ENCODE measurements at regions not wholly inside any gene's neighbourhood (a gene's known extent, or its start where the extent isn't known, plus 50 kb on each side); places are given as distances from the start of the nearest gene placed in this dataset.

GRCh38 chr21:38884440-38884839 lies 78.7 kb downstream of the ETS2 start:
- ATAC-seq (no peak), DNase-seq (ENCODE audit: low read depth, low spot score) (no peak)
- TF ChIP-seq REST (IDR thresholded peaks at IDR 0.05; ENCODE audit: insufficient read depth in 1 of 2, low read depth in 2 of 2, low read length in 1 of 2), result no peak
- no peak for TF ChIP-seq CTCF (IDR thresholded peaks at IDR 0.05)
- no peak for TF ChIP-seq TCF7L2 (IDR thresholded peaks at IDR 0.05; ENCODE audit: low read depth, low read length)
- no peak for TF ChIP-seq SIN3A (IDR thresholded peaks at IDR 0.05; ENCODE audit: borderline replicate concordance, insufficient read depth, low read depth, low read length)
- TF ChIP-seq POLR2AphosphoS5 (IDR thresholded peaks at IDR 0.05; ENCODE audit: low read depth, low read length), result no peak
- Histone ChIP-seq H3K9me3 (ENCODE audit: control insufficient read depth, insufficient read depth, low read depth, low read length) (peaks cover 4% of the 10 kb centered on the region; the same call in 1 of the 2 replicates), H3K4me3 (ENCODE audit: low read depth in 2 of 2, low read length in 2 of 2) (no peak overlapping the region), H3K36me3 (ENCODE audit: control insufficient read depth, insufficient read depth, low read length) (no peaks in the 10 kb centered on the region), H3K27me3 (ENCODE audit: control insufficient read depth, insufficient read depth, low read length) (no peaks in the 10 kb centered on the region), H3K4me1 (ENCODE audit: control insufficient read depth, insufficient read depth, low read length) (no peaks in the 10 kb centered on the region), H3K27ac (ENCODE audit: low read length) (no peak overlapping the region)
- no TSS peak for BruUV-seq (replicated peaks)
- POLR2A ChIA-PET, result no interaction called here
- intact Hi-C loops (cut with micrococcal nuclease; ENCODE audit: unreplicated experiment) (no loop called here), in situ Hi-C loops (cut with HindIII; ENCODE audit: low pct_unique_long_range_greater_than_20kb, low sequenced_read_pairs) (no loop called here)
- CTCF ChIA-PET, result no interaction called here

GRCh38 chr21:38883142-38883541 lies 77.4 kb downstream of the ETS2 start:
- Histone ChIP-seq H3K27me3 (ENCODE audit: control insufficient read depth, insufficient read depth, low read length) (no peaks in the 10 kb centered on the region), H3K9me3 (ENCODE audit: control insufficient read depth, insufficient read depth, low read depth, low read length) (peaks cover 4% of the 10 kb centered on the region; the same call in 1 of the 2 replicates), H3K36me3 (ENCODE audit: control insufficient read depth, insufficient read depth, low read length) (no peaks in the 10 kb centered on the region), H3K4me3 (ENCODE audit: low read depth in 2 of 2, low read length in 2 of 2) (no peak overlapping the region), H3K4me1 (ENCODE audit: control insufficient read depth, insufficient read depth, low read length) (no peaks in the 10 kb centered on the region), H3K27ac (ENCODE audit: low read length) (no peak overlapping the region)
- POLR2A ChIA-PET, result no interaction called here
- ATAC-seq, result no peak
- no TSS peak for BruUV-seq (replicated peaks)
- CTCF ChIA-PET, result no interaction called here
- in situ Hi-C loops (cut with HindIII; ENCODE audit: low pct_unique_long_range_greater_than_20kb, low sequenced_read_pairs), result no loop called here
- intact Hi-C loops (cut with micrococcal nuclease; ENCODE audit: unreplicated experiment), result no loop called here
- no peak for DNase-seq (ENCODE audit: low read depth, low spot score)
- TF ChIP-seq TCF7L2 (IDR thresholded peaks at IDR 0.05; ENCODE audit: low read depth, low read length), result no peak
- no peak for TF ChIP-seq SIN3A (IDR thresholded peaks at IDR 0.05; ENCODE audit: borderline replicate concordance, insufficient read depth, low read depth, low read length)
- TF ChIP-seq POLR2AphosphoS5 (IDR thresholded peaks at IDR 0.05; ENCODE audit: low read depth, low read length), result no peak
- TF ChIP-seq REST (IDR thresholded peaks at IDR 0.05; ENCODE audit: insufficient read depth in 1 of 2, low read depth in 2 of 2, low read length in 1 of 2), result no peak
- TF ChIP-seq CTCF (IDR thresholded peaks at IDR 0.05), result no peak
